ENCODE measurements at regions not wholly inside any gene's neighbourhood (a gene's known extent, or its start where the extent isn't known, plus 50 kb on each side); places are given as distances from the start of the nearest gene placed in this dataset.

DNA sequence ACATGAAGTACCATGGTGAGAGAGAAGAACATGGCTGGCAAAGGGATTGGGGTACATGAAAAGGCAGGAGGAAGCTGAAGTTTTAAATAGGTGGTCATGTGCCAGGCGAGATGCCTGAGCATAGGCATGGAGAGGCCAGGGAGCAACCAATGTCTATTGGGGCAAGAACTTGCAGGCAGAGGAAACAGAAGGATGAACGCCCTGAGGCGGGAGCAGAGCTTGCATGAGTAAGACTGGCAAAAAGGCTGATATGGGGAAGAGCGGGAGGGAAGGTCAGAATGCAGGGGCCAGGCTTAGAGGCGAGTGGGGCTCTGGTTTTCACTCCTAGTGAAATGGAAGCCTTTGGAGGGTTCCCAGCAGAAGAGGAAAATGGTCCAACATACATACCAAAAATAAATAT is 52.5 kb upstream of the VSTM5 start:
- no peak for DNase-seq
- H3K9me3 ChIP-seq (ENCODE audit: control insufficient read depth in 2 of 3, insufficient read depth in 1 of 3, low read length in 3 of 3): no peaks in the 10 kb centered on the region
- no peaks in the 10 kb centered on the region for H3K27me3 ChIP-seq (ENCODE audit: control insufficient read depth, insufficient read depth, low read length)
- no peak overlapping the region for H3K4me3 ChIP-seq (ENCODE audit: low read length in 3 of 3)
- no peak overlapping the region for H3K9ac ChIP-seq (ENCODE audit: low read length in 3 of 3)
- TF ChIP-seq CTCF (IDR thresholded peaks at IDR 0.05; ENCODE audit: borderline replicate concordance, extremely low read depth, insufficient read depth): no peak
- no peaks in the 10 kb centered on the region for H3K4me1 ChIP-seq (ENCODE audit: control insufficient read depth in 2 of 3, insufficient read depth in 2 of 3, low read depth in 1 of 3, low read length in 3 of 3)
- no peak for FAIRE-seq
- intact Hi-C loops (cut with DNase I): no loop called here
- H3K27ac ChIP-seq (ENCODE audit: low read depth in 2 of 2, low read length in 2 of 2): no peak overlapping the region
- H3K36me3 ChIP-seq (ENCODE audit: control insufficient read depth in 2 of 3, insufficient read depth in 3 of 3, low read length in 3 of 3): no peaks in the 10 kb centered on the region

GRCh38 chr11:93903989-93904388 is 53.6 kb upstream of the VSTM5 start:
- DNase-seq: no peak
- Histone ChIP-seq H3K4me3 (ENCODE audit: low read length in 3 of 3) (no peak overlapping the region), H3K27me3 (ENCODE audit: control insufficient read depth, insufficient read depth, low read length) (no peaks in the 10 kb centered on the region), H3K36me3 (ENCODE audit: control insufficient read depth in 2 of 3, insufficient read depth in 3 of 3, low read length in 3 of 3) (no peaks in the 10 kb centered on the region), H3K27ac (ENCODE audit: low read depth in 2 of 2, low read length in 2 of 2) (no peak overlapping the region), H3K9ac (ENCODE audit: low read length in 3 of 3) (no peak overlapping the region), H3K4me1 (ENCODE audit: control insufficient read depth in 2 of 3, insufficient read depth in 2 of 3, low read depth in 1 of 3, low read length in 3 of 3) (no peaks in the 10 kb centered on the region), H3K9me3 (ENCODE audit: control insufficient read depth in 2 of 3, insufficient read depth in 1 of 3, low read length in 3 of 3) (no peaks in the 10 kb centered on the region)
- TF ChIP-seq CTCF (IDR thresholded peaks at IDR 0.05; ENCODE audit: borderline replicate concordance, extremely low read depth, insufficient read depth): no peak
- intact Hi-C loops (cut with DNase I): no loop called here
- no peak for FAIRE-seq

GRCh38 chr11:93904716-93905115 is 54.3 kb upstream of the VSTM5 start:
- DNase-seq (no peak), FAIRE-seq (no peak)
- Histone ChIP-seq H3K27ac (ENCODE audit: low read depth in 2 of 2, low read length in 2 of 2) (no peak overlapping the region), H3K9me3 (ENCODE audit: control insufficient read depth in 2 of 3, insufficient read depth in 1 of 3, low read length in 3 of 3) (no peaks in the 10 kb centered on the region), H3K36me3 (ENCODE audit: control insufficient read depth in 2 of 3, insufficient read depth in 3 of 3, low read length in 3 of 3) (no peaks in the 10 kb centered on the region), H3K27me3 (ENCODE audit: control insufficient read depth, insufficient read depth, low read length) (no peaks in the 10 kb centered on the region), H3K4me1 (ENCODE audit: control insufficient read depth in 2 of 3, insufficient read depth in 2 of 3, low read depth in 1 of 3, low read length in 3 of 3) (no peaks in the 10 kb centered on the region), H3K4me3 (ENCODE audit: low read length in 3 of 3) (no peak overlapping the region), H3K9ac (ENCODE audit: low read length in 3 of 3) (no peak overlapping the region)
- intact Hi-C loops (cut with DNase I): no loop called here
- no peak for TF ChIP-seq CTCF (IDR thresholded peaks at IDR 0.05; ENCODE audit: borderline replicate concordance, extremely low read depth, insufficient read depth)

DNA sequence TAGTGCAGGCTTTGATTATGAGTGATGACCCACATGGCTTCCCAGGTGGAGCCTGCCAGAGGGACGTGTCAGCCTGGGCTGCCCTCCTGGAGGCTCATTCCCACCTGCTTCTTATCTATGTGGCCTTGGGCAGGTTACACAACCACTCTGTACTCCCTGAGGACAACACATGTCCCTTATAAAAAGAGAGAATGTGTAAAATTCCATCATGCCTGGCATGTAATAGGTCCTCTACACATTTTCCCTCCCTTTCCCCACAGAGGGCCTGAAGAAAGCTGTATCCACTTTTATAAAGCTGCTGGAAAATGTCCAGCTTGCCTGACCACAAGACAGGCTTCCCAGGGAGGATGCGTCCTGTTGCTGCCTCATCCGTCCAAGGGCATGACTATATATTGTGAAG is 55.0 kb upstream of the VSTM5 start:
- intact Hi-C loops (cut with DNase I): no loop called here
- Histone ChIP-seq H3K4me3 (ENCODE audit: low read length in 3 of 3) (no peak overlapping the region), H3K9me3 (ENCODE audit: control insufficient read depth in 2 of 3, insufficient read depth in 1 of 3, low read length in 3 of 3) (no peaks in the 10 kb centered on the region), H3K4me1 (ENCODE audit: control insufficient read depth in 2 of 3, insufficient read depth in 2 of 3, low read depth in 1 of 3, low read length in 3 of 3) (no peaks in the 10 kb centered on the region), H3K9ac (ENCODE audit: low read length in 3 of 3) (no peak overlapping the region), H3K27me3 (ENCODE audit: control insufficient read depth, insufficient read depth, low read length) (no peaks in the 10 kb centered on the region), H3K36me3 (ENCODE audit: control insufficient read depth in 2 of 3, insufficient read depth in 3 of 3, low read length in 3 of 3) (no peaks in the 10 kb centered on the region), H3K27ac (ENCODE audit: low read depth in 2 of 2, low read length in 2 of 2) (no peak overlapping the region)
- TF ChIP-seq CTCF (IDR thresholded peaks at IDR 0.05; ENCODE audit: borderline replicate concordance, extremely low read depth, insufficient read depth): no peak
- no peak for DNase-seq
- FAIRE-seq: no peak
